NCI-H1105 (cell line): ENCODE measurements at regions not wholly inside any gene's neighbourhood (a gene's known extent, or its start where the extent isn't known, plus 50 kb on each side); places are given as distances from the start of the nearest gene placed in this dataset.
"Not testable (repeated sequence)": the region's sequence is repeated elsewhere in the genome, so short reads cannot be mapped to it uniquely, and the experiment has no call there.

Experiments used
- DNase-seq: peaks from one replicate; lab custom pipeline; 2025; lab: John Stamatoyannopoulos, UW

DNA sequence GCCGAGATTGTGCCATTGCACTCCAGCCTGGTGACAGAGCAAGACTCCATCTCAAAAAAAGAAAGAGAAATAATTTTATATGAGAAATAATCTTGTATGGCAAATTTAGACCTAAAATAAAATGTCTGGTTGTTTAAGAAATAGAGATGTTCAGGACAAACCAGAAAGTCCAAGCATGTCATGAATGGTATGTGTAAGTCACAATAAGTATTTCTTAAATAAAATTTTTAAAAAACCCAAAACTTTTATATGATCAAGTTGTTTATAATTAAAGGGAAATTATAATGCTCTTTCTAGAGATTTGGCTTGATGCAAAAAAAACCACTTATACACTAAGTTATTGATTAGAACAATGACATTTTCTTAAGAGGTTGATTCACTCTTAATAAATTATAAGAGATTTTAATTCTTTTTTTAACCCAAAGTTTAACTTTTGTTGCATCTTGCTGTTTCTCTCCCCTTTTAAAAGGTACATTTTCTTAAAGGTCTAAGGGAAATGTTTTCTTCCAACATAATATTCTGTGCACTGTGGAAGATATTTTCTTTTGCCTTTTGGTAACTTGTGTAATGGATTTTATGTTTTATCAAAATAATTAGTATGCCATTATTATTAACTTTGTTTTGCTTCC is 105.7 kb downstream of the RTP4 start:
- DNase-seq = no peak

- DNase-seq = not testable (repeated sequence)
These were observed 98.1 kb downstream of the RTP4 start for GRCh38 chr3:187466306-187466705.

- no peak for DNase-seq
These were observed 97.3 kb downstream of the RTP4 start for GRCh38 chr3:187465503-187465902.

GRCh38 chr3:187464682-187465081 is 96.5 kb downstream of the RTP4 start:
- no peak for DNase-seq

DNA sequence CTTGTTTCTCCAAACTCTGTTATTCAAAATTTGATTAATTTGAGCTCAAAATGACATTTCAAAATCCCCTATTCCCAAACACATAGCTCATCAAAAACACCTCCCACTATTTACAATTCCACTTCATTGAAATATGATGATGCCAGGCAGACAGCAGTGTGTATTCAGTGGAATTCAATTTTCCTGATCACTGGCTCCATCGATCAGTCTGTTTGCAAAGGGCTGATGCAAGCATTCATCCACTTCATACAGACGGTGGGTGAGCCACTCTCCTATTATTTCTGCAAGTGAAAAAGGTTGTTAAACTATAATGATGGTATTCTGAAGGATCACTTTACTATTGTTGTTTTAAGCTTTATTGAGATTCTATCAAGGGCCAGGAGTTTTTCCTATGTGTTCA is 90.7 kb downstream of the RTP4 start:
- no peak for DNase-seq

- DNase-seq = no peak
These were observed 90.2 kb downstream of the RTP4 start for GRCh38 chr3:187458383-187458782.

DNA sequence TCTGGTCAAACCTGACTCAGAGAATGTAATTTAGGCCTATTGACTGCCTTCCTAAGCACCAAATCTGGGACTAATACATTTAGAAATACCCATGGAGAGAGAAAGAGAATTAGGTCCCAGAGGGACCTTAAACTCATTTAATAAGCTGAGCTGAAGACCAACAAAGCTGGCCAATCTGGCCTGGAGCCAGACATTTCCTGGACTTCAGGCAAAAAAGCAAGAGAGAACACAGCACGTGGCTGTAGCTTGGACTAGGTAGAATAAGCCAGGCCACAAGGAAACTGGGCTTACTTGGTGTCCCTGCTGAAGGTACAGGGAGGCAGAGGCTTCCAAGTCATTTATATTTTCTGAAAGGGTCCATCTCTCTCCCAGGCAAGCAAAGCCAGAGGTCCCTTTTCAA is 88.1 kb downstream of the RTP4 start:
- no peak for DNase-seq

DNA sequence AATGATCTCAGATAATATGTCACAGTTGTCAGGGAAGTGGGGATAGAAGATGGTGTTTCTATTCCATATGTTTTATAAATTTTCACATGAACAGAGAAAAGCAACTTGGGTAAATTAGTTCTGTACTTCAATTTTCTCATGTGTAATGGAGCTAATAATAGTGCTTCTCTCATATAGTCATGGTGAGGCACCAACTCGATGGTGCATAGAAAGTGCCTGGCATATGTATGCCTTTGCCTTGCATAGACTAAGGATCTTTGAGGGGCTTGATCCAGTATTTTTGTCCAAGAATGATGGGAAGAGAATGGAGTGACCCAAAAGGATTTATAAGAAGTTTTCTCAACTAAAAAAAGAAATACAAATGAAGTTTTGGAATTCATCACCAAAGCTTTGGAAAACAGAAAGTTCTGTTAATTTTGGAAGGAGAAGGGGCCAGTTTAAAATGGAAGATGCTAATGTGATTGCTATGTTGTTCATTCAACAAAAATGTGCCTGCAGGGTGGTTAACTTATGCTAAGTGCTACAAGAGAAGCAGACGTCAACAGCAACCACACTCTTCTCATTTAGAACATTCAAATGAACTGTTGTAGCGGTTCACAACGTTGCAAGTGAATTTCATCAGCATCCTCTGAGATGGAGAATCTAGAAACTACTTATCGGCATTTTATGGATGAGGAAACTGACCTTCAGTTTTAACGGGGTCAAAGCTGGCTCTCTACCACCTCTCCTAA is 86.1 kb downstream of the RTP4 start:
- no peak for DNase-seq

GRCh38 chr3:187450431-187451190 is 82.4 kb downstream of the RTP4 start:
- no peak for DNase-seq

GRCh38 chr3:187448674-187449073 is 80.5 kb downstream of the RTP4 start:
- no peak for DNase-seq

GRCh38 chr3:187447737-187448136 is 79.6 kb downstream of the RTP4 start:
- DNase-seq = no peak

DNA sequence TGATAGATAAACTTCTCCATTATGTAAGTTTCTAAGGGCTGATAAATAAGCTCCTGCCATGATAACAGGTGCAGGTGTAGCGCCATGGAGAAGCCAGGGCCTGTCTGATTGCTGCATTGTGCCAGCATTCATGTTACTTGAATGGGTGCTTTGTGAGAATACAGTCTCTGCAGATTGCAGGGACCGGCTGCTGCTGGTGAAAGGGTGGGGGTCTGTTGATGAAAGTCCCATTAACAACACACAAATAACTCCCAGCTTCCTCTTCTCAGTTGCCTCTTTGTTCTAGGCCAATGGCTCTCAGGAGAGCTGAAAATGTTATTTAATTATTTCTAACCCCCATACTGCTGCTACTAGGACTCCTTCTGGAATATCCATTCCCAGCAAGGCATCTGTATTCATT is 77.2 kb downstream of the RTP4 start:
- DNase-seq = peak; percentile 78

DNA sequence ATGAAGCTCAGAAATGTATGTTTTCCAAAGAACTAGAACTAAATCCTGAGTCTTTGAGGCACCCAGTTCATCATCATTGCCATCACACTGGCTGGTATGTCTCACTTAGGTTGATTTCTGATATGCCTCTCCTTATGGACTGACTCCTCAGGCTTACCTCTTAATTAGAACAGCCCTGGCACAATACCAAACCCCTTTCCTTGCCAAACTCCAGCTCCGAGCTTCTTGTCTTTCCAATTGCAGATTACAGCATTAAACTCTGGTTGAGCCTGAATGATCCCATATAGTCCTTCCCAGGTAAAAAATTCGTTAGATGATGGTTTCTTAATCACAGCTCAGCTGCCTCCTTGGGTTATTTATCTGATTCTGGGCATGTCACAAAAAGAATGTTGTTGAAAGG is 66.3 kb downstream of the RTP4 start:
- DNase-seq = peak; percentile 61

DNA sequence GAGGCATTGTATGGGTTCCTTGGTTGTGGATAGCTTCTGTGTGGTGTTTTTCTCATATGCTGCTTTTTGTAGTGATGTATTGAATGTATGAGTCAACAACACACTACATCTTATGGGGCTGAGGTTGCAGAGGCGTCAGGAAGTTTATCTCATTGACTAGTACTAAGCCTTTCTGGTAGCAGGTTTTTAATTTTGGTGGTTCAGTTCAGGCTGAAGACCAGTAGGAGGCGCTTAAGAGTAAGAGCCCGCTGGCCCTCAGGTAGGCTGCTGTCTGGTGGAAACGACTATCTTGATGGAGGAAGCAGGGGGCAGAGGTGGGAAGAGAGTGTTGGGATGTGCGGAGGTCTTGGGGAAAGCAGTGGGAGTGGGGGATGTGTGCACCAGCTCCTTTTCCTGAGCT is 62.4 kb downstream of the RTP4 start:
- DNase-seq = no peak
